ENCODE measurements at regions not wholly inside any gene's neighbourhood (a gene's known extent, or its start where the extent isn't known, plus 50 kb on each side); places are given as distances from the start of the nearest gene placed in this dataset.

DNA sequence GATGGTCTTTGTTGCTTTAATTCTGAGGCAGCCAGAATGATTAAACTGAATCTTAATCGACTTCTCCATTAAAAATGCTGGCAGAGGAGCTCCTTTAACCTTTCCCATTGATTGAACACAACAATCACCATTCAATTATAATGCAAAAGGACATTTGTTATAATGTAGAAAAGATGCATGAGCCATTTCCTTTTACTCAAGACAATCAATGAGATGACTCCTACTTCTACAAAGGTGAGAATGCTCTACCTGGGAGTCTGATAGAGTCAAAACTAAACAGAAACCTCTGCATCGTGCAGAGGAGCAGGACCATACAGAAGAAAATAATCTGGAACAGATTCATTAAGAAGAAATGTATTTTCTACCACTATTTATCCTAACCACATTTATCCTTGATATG lies 253.6 kb upstream of the DACH1 start:
- TF ChIP-seq, protein P1, sequence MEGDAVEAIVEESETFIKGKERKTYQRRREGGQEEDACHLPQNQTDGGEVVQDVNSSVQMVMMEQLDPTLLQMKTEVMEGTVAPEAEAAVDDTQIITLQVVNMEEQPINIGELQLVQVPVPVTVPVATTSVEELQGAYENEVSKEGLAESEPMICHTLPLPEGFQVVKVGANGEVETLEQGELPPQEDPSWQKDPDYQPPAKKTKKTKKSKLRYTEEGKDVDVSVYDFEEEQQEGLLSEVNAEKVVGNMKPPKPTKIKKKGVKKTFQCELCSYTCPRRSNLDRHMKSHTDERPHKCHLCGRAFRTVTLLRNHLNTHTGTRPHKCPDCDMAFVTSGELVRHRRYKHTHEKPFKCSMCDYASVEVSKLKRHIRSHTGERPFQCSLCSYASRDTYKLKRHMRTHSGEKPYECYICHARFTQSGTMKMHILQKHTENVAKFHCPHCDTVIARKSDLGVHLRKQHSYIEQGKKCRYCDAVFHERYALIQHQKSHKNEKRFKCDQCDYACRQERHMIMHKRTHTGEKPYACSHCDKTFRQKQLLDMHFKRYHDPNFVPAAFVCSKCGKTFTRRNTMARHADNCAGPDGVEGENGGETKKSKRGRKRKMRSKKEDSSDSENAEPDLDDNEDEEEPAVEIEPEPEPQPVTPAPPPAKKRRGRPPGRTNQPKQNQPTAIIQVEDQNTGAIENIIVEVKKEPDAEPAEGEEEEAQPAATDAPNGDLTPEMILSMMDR (IDR thresholded peaks at IDR 0.05): no peak
- TF ChIP-seq EZH2 (IDR thresholded peaks at IDR 0.05): no peak
- TF ChIP-seq EZH2phosphoT487 (IDR thresholded peaks at IDR 0.05): no peak
